OCI-LY1 (cell line): ENCODE measurements at regions not wholly inside any gene's neighbourhood (a gene's known extent, or its start where the extent isn't known, plus 50 kb on each side); places are given as distances from the start of the nearest gene placed in this dataset.

Experiments
- H2AFZ ChIP-seq: fragments of 200-600 bp; sonication (generic), shearing (Covaris generic); 2 replicates; pipeline ENCODE4 v1.6.0; 2014; ENCODE audit warnings: antibody characterized with exemption, mild to moderate bottlenecking, low read length
- H3F3A ChIP-seq: fragments of 200-600 bp; sonication (generic), shearing (Covaris generic); 2 replicates; pipeline ENCODE4 v1.6.0; 2014; ENCODE audit warnings: mild to moderate bottlenecking, antibody characterized with exemption, low read length, moderate library complexity; ENCODE audit not compliant: insufficient read depth
- H3K27ac ChIP-seq: fragments of 200-600 bp; sonication (generic); 2 replicates; pipeline ENCODE4 v1.5.1; 2014; ENCODE audit warnings: low read length, mixed run types, mild to moderate bottlenecking, low read depth; ENCODE audit not compliant: poor library complexity, severe bottlenecking
- H3K27me3 ChIP-seq: fragments of 200-600 bp; sonication (generic); 2 replicates; pipeline ENCODE4 v1.6.0; 2014; ENCODE audit warnings: antibody characterized with exemption, mild to moderate bottlenecking, low read length, moderate library complexity; ENCODE audit not compliant: insufficient read depth
- H3K36me3 ChIP-seq: fragments of 200-600 bp; sonication (generic); 2 replicates; pipeline ENCODE4 v1.6.1; 2014; ENCODE audit warnings: mild to moderate bottlenecking, antibody characterized with exemption, low read length, moderate library complexity, mixed read lengths; ENCODE audit not compliant: insufficient read depth
- H3K4me1 ChIP-seq: fragments of 200-600 bp; sonication (generic); 2 replicates; pipeline ENCODE4 v1.5.1; 2014; ENCODE audit warnings: mild to moderate bottlenecking, low read length, moderate library complexity; ENCODE audit not compliant: insufficient read depth, severe bottlenecking
- H3K4me2 ChIP-seq: fragments of 200-600 bp; sonication (generic), shearing (Covaris generic); 2 replicates; pipeline ENCODE4 v1.6.1; 2014; ENCODE audit warnings: low read length
- H3K4me3 ChIP-seq: fragments of 200-600 bp; sonication (generic); 2 replicates; pipeline ENCODE4 v1.5.1; 2014; ENCODE audit warnings: low read length, low read depth, mild to moderate bottlenecking, mixed read lengths; ENCODE audit not compliant: poor library complexity, severe bottlenecking
- H3K79me2 ChIP-seq: fragments of 200-600 bp; shearing (Covaris generic); 2 replicates; pipeline ENCODE4 v1.6.1; 2016; ENCODE audit warnings: mixed run types, low read length, mixed read lengths; ENCODE audit not compliant: insufficient read depth
- H3K9ac ChIP-seq: fragments of 200-600 bp; sonication (generic), shearing (Covaris generic); 2 replicates; pipeline ENCODE4 v1.6.1; 2014; ENCODE audit warnings: mild to moderate bottlenecking, low read length, mixed read lengths
- H3K9me2 ChIP-seq: fragments of 200-600 bp; sonication (generic), shearing (Covaris generic); 2 replicates; pipeline ENCODE4 v1.6.1; 2014; ENCODE audit warnings: low read depth, mild to moderate bottlenecking, low read length, mixed read lengths
- H3K9me3 ChIP-seq: fragments of 200-600 bp; shearing (Covaris generic); 2 replicates; pipeline ENCODE4 v1.6.1; 2014; ENCODE audit warnings: low read length, mixed read lengths
- H4K20me1 ChIP-seq: fragments of 200-600 bp; sonication (generic), shearing (Covaris generic); 2 replicates; pipeline ENCODE4 v1.6.0; 2016; ENCODE audit warnings: mild to moderate bottlenecking, low read length; ENCODE audit not compliant: insufficient read depth
- EZH2 ChIP-seq: fragments of 200-600 bp; sonication (generic), shearing (Covaris generic); IDR thresholded peaks from 2 replicates; pipeline ENCODE4 v1.8.0; 2017; ENCODE audit warnings: borderline replicate concordance, mixed run types, mild to moderate bottlenecking, antibody characterized with exemption, low read length, moderate library complexity, mixed read lengths
- TF ChIP-seq, protein P1 (sequence below): fragments of 200-600 bp; sonication (generic), shearing (Covaris generic); IDR thresholded peaks from 2 replicates; pipeline ENCODE4 v1.5.1; 2017; ENCODE audit warnings: mild to moderate bottlenecking, antibody characterized with exemption, low read length, moderate library complexity, mixed read lengths

DNA sequence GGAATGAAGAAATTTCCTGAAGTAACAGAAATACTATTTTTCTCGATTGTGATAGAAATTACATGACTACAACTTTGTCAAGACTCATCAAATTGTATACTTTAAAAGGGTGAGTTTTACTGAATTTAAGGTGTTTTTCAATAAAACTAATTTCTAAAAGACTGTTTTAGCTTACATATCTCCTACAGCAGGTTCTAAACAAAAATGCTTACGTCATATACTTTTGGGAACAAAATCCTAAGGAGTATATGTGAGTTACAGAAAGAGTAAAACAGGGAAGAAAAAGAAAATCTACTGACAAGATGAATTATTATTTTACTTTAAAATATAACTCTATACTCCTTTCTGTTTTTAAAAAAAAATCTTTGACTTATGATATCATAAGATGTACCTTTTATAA, 660.3 kb upstream of the PKDCC start:
- no peak for TF ChIP-seq EZH2
- TF ChIP-seq, protein P1, sequence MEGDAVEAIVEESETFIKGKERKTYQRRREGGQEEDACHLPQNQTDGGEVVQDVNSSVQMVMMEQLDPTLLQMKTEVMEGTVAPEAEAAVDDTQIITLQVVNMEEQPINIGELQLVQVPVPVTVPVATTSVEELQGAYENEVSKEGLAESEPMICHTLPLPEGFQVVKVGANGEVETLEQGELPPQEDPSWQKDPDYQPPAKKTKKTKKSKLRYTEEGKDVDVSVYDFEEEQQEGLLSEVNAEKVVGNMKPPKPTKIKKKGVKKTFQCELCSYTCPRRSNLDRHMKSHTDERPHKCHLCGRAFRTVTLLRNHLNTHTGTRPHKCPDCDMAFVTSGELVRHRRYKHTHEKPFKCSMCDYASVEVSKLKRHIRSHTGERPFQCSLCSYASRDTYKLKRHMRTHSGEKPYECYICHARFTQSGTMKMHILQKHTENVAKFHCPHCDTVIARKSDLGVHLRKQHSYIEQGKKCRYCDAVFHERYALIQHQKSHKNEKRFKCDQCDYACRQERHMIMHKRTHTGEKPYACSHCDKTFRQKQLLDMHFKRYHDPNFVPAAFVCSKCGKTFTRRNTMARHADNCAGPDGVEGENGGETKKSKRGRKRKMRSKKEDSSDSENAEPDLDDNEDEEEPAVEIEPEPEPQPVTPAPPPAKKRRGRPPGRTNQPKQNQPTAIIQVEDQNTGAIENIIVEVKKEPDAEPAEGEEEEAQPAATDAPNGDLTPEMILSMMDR = no peak

DNA sequence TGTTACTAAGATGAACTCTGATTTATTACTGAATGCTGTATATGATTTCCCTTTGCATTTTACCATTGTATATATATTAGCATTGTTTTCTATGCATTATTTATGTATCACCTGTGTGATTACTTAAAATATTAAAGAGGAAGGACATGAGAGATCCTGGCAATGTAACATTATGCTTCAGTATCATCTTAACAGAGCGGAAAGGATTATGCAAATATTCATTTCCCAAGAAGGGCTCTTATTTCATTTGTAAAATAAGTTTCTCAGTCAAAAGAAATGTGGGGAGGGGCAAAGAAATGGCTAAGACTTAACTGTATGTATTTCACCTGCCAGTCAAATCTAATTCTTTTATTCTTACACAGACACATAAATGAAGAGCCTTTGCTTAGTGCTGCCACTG, 654.2 kb upstream of the PKDCC start:
- H3K9me2 ChIP-seq = no peaks in the 10 kb centered on the region
- no peak overlapping the region for H3K4me2 ChIP-seq
- H3K27me3 ChIP-seq = no peaks in the 10 kb centered on the region
- H4K20me1 ChIP-seq = no peaks in the 10 kb centered on the region
- no peak overlapping the region for H2AFZ ChIP-seq
- no peak overlapping the region for H3K27ac ChIP-seq
- H3K79me2 ChIP-seq = no peaks in the 10 kb centered on the region
- no peaks in the 10 kb centered on the region for H3K4me1 ChIP-seq
- no peaks in the 10 kb centered on the region for H3K9me3 ChIP-seq
- TF ChIP-seq EZH2 = no peak
- no peak overlapping the region for H3K9ac ChIP-seq
- H3F3A ChIP-seq = no peaks in the 10 kb centered on the region
- no peak overlapping the region for H3K4me3 ChIP-seq
- no peaks in the 10 kb centered on the region for H3K36me3 ChIP-seq

More for the DNA sequence above, 660.3 kb upstream of the PKDCC start:
- Histone ChIP-seq H3K4me2 (no peak overlapping the region), H3K4me1 (no peaks in the 10 kb centered on the region), H3K79me2 (no peaks in the 10 kb centered on the region), H2AFZ (no peak overlapping the region), H3K27ac (no peak overlapping the region), H3K36me3 (no peaks in the 10 kb centered on the region), H3K9me2 (no peaks in the 10 kb centered on the region), H4K20me1 (no peaks in the 10 kb centered on the region), H3K4me3 (no peak overlapping the region), H3F3A (no peaks in the 10 kb centered on the region), H3K9ac (no peak overlapping the region), H3K9me3 (no peaks in the 10 kb centered on the region), H3K27me3 (no peaks in the 10 kb centered on the region)

DNA sequence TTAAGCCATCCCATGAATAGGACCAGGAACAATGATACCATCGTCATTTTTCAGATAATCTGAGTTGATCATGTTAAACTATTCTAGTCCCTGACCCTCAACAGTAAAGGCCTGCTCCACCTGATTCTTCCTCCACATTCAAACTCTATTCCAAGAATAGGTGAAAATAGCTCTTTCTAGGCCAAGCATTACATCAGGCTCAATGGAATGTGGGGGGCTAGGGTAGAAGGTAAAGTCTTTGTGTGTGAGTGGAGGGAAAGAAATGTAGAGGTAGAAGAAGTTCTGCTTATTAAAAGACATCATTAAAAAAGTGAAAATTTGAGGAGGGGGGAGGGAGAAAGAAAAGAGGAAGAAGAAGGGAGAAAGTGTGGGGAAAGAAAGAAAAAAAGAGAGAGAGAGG, 653.3 kb upstream of the PKDCC start:
- H4K20me1 ChIP-seq = no peaks in the 10 kb centered on the region
- no peak overlapping the region for H3K9ac ChIP-seq
- no peaks in the 10 kb centered on the region for H3K4me1 ChIP-seq
- no peaks in the 10 kb centered on the region for H3K36me3 ChIP-seq
- H3K27ac ChIP-seq = no peak overlapping the region
- no peaks in the 10 kb centered on the region for H3K79me2 ChIP-seq
- no peaks in the 10 kb centered on the region for H3K9me2 ChIP-seq
- no peak overlapping the region for H2AFZ ChIP-seq
- H3K27me3 ChIP-seq = no peaks in the 10 kb centered on the region
- TF ChIP-seq EZH2 = no peak
- TF ChIP-seq, protein P1 = no peak
- H3K4me3 ChIP-seq = no peak overlapping the region
- H3K9me3 ChIP-seq = no peaks in the 10 kb centered on the region
- no peak overlapping the region for H3K4me2 ChIP-seq
- H3F3A ChIP-seq = no peaks in the 10 kb centered on the region

DNA sequence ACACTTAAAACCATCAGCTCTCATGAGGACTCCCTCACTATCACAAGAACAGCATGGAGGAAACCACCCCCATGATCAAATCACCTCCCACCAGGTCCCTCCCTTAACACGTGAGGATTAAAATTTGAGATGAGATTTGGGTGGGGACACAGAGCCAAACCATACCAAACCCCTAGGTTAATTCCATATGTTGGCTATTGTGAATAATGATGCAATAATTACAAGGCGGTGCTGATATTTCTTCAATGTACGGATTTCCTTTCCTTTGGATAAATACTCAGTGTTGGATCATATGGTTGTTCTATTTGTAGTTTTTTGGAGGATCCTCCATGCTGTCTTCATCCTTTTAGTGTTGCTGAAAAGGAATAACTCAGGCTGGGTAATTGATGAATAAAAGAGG, 652.1 kb upstream of the PKDCC start:
- H4K20me1 ChIP-seq = no peaks in the 10 kb centered on the region
- H3K4me1 ChIP-seq = no peaks in the 10 kb centered on the region
- H3K4me2 ChIP-seq = no peak overlapping the region
- H3K9ac ChIP-seq = no peak overlapping the region
- no peaks in the 10 kb centered on the region for H3K9me2 ChIP-seq
- H3F3A ChIP-seq = no peaks in the 10 kb centered on the region
- H3K9me3 ChIP-seq = no peaks in the 10 kb centered on the region
- H3K36me3 ChIP-seq = no peaks in the 10 kb centered on the region
- H3K27me3 ChIP-seq = no peaks in the 10 kb centered on the region
- no peaks in the 10 kb centered on the region for H3K79me2 ChIP-seq
- H3K27ac ChIP-seq = no peak overlapping the region
- no peak overlapping the region for H3K4me3 ChIP-seq
- TF ChIP-seq, protein P1 = no peak
- no peak for TF ChIP-seq EZH2
- H2AFZ ChIP-seq = no peak overlapping the region
